HEK293 (cell line): ENCODE measurements at regions not wholly inside any gene's neighbourhood (a gene's known extent, or its start where the extent isn't known, plus 50 kb on each side); places are given as distances from the start of the nearest gene placed in this dataset.

Experiments
- CTCF ChIA-PET: fragments of 350-600 bp; formaldehyde crosslinking; extraction: SDS; loops from one replicate; lab custom pipeline; 2021; ENCODE audit warnings: antibody characterized with exemption; lab: Yijun Ruan, JAX
- POLR2A ChIA-PET: fragments of 300-600 bp; formaldehyde crosslinking; extraction: SDS; loops from one replicate; lab custom pipeline; 2020; ENCODE audit warnings: antibody characterized with exemption, inconsistent platforms; lab: Yijun Ruan, JAX
- H3K27ac ChIP-seq: fragments of 200-500 bp; sonication (Bioruptor generic); 2 replicates; pipeline ENCODE4 v1.5.1; 2014; ENCODE audit warnings: low read depth, low read length, control low read depth, inconsistent platforms; ENCODE audit errors: extremely low read depth
- H3K36me3 ChIP-seq, 2 experiments: fragments of 200-500 bp in 1 of 2; sonication (Bioruptor generic) in 1 of 2; 1 replicate in 1 of 2; 2 replicates in 1 of 2; pipeline ENCODE4 v1.5.1; 2014 to 2017; ENCODE audit warnings: inconsistent platforms in 2 of 2, low read length in 2 of 2; ENCODE audit not compliant: control insufficient read depth in 2 of 2, insufficient read depth in 1 of 2
- H3K4me1 ChIP-seq: fragments of 200-500 bp; sonication (Bioruptor generic); 2 replicates; pipeline ENCODE4 v1.5.1; 2014; ENCODE audit warnings: mild to moderate bottlenecking, low read length, inconsistent platforms; ENCODE audit not compliant: control insufficient read depth, insufficient read depth
- H3K4me3 ChIP-seq: 2 replicates; pipeline ENCODE4 v1.5.1; 2011; ENCODE audit warnings: low read depth, mild to moderate bottlenecking, control low read depth, low read length, moderate library complexity
- H3K9me3 ChIP-seq: fragments of 200-500 bp; sonication (Bioruptor generic); 2 replicates; pipeline ENCODE4 v1.5.1; 2014; ENCODE audit warnings: low read depth, low read length, inconsistent platforms; ENCODE audit not compliant: control insufficient read depth, insufficient read depth
- KLF10 ChIP-seq: fragments of 450-650 bp; IDR thresholded peaks from 2 replicates; pipeline ENCODE4 v1.5.1; 2018; ENCODE audit warnings: missing biosample characterization, mild to moderate bottlenecking, missing genetic modification characterization
- KLF9 ChIP-seq: fragments of 450-650 bp; formaldehyde crosslinking; IDR thresholded peaks from 2 replicates; pipeline ENCODE4 v1.5.1; 2016; ENCODE audit warnings: missing biosample characterization, missing genetic modification characterization, low read depth
- PRDM2 ChIP-seq: fragments of 450-650 bp; formaldehyde crosslinking; IDR thresholded peaks from 2 replicates; pipeline ENCODE4 v1.5.1; 2016; ENCODE audit warnings: missing biosample characterization, missing genetic modification characterization, borderline replicate concordance
- REST ChIP-seq: fragments of 450-650 bp; formaldehyde crosslinking; IDR thresholded peaks from 2 replicates; pipeline ENCODE4 v1.5.1; 2016; ENCODE audit warnings: missing biosample characterization, missing genetic modification characterization
- SETDB1 ChIP-seq: IDR thresholded peaks from one replicate; pipeline ENCODE4 v1.6.1; 2017; ENCODE audit warnings: mild to moderate bottlenecking, low read length, moderate library complexity, mixed read lengths; ENCODE audit not compliant: insufficient read length
- TCF7L2 ChIP-seq: IDR thresholded peaks from 2 replicates; pipeline ENCODE4 v1.6.1; 2011; ENCODE audit warnings: low read depth, mild to moderate bottlenecking, inconsistent platforms, low read length, moderate library complexity, borderline replicate concordance
- WT1 ChIP-seq: fragments of 450-650 bp; formaldehyde crosslinking; IDR thresholded peaks from 2 replicates; pipeline ENCODE4 v1.5.1; 2016; ENCODE audit warnings: missing biosample characterization, missing genetic modification characterization
- ZBTB10 ChIP-seq: fragments of 450-650 bp; formaldehyde crosslinking; IDR thresholded peaks from 2 replicates; pipeline ENCODE4 v1.5.1; 2016; ENCODE audit warnings: missing biosample characterization, missing genetic modification characterization
- ZBTB17 ChIP-seq: fragments of 450-650 bp; formaldehyde crosslinking; IDR thresholded peaks from 2 replicates; pipeline ENCODE4 v1.5.1; 2016; ENCODE audit warnings: missing biosample characterization, missing genetic modification characterization
- ZFP41 ChIP-seq: fragments of 450-650 bp; formaldehyde crosslinking; IDR thresholded peaks from 2 replicates; pipeline ENCODE4 v1.5.1; 2016; ENCODE audit warnings: missing biosample characterization, missing genetic modification characterization, borderline replicate concordance
- ZNF157 ChIP-seq: fragments of 450-650 bp; formaldehyde crosslinking; IDR thresholded peaks from 2 replicates; pipeline ENCODE4 v1.5.1; 2016; ENCODE audit warnings: missing biosample characterization, missing genetic modification characterization
- ZNF174 ChIP-seq: fragments of 450-650 bp; formaldehyde crosslinking; IDR thresholded peaks from 2 replicates; pipeline ENCODE4 v1.5.0; 2017; ENCODE audit warnings: missing biosample characterization, mild to moderate bottlenecking, missing genetic modification characterization
- ZNF2 ChIP-seq: fragments of 450-650 bp; formaldehyde crosslinking; IDR thresholded peaks from 2 replicates; pipeline ENCODE4 v1.5.1; 2016; ENCODE audit warnings: missing biosample characterization, missing genetic modification characterization
- ZNF311 ChIP-seq: fragments of 450-650 bp; formaldehyde crosslinking; IDR thresholded peaks from 2 replicates; pipeline ENCODE4 v1.5.1; 2017; ENCODE audit warnings: missing biosample characterization, missing genetic modification characterization, borderline replicate concordance
- ZNF37A ChIP-seq: fragments of 450-650 bp; IDR thresholded peaks from 2 replicates; pipeline ENCODE4 v1.5.1; 2018; ENCODE audit warnings: missing biosample characterization, missing genetic modification characterization
- ZNF48 ChIP-seq: fragments of 450-650 bp; formaldehyde crosslinking; IDR thresholded peaks from 2 replicates; pipeline ENCODE4 v1.5.1; 2016; ENCODE audit warnings: missing biosample characterization, missing genetic modification characterization
- ZNF548 ChIP-seq: fragments of 450-650 bp; formaldehyde crosslinking; IDR thresholded peaks from 2 replicates; pipeline ENCODE4 v1.5.1; 2016; ENCODE audit warnings: missing biosample characterization, missing genetic modification characterization
- ZNF585B ChIP-seq: fragments of 450-650 bp; formaldehyde crosslinking; IDR thresholded peaks from 2 replicates; pipeline ENCODE4 v1.5.1; 2016; ENCODE audit warnings: missing biosample characterization, missing genetic modification characterization
- ZNF621 ChIP-seq: fragments of 450-650 bp; formaldehyde crosslinking; IDR thresholded peaks from 2 replicates; pipeline ENCODE4 v1.5.1; 2017; ENCODE audit warnings: missing biosample characterization, missing genetic modification characterization
- ZNF626 ChIP-seq: fragments of 450-650 bp; sonication (Bioruptor Pico); formaldehyde crosslinking; IDR thresholded peaks from 2 replicates; pipeline ENCODE4 v1.5.1; 2018; ENCODE audit warnings: missing biosample characterization, missing genetic modification characterization, inconsistent platforms
- ZNF664 ChIP-seq: fragments of 450-650 bp; formaldehyde crosslinking; IDR thresholded peaks from 2 replicates; pipeline ENCODE4 v1.5.1; 2016; ENCODE audit warnings: missing biosample characterization, missing genetic modification characterization
- ZNF76 ChIP-seq: fragments of 450-650 bp; formaldehyde crosslinking; IDR thresholded peaks from 2 replicates; pipeline ENCODE4; 2016; ENCODE audit warnings: low read depth, missing biosample characterization, missing genetic modification characterization, borderline replicate concordance

GRCh38 chrX:69232945-69233344 is 67.7 kb upstream of the PJA1 start:
- POLR2A ChIA-PET, result no interaction called here
- TF ChIP-seq ZNF37A (tag by site-specific recombination) (no peak), ZNF626 (tag by site-specific recombination) (no peak), ZNF548 (no peak), ZNF585B (tag by site-specific recombination) (no peak), ZNF664 (tag by site-specific recombination) (peak; percentile 81)
- no peaks in the 10 kb centered on the region for H3K36me3 ChIP-seq
- no peak overlapping the region for H3K27ac ChIP-seq
- no peaks in the 10 kb centered on the region; the same call in none of the 2 replicates for H3K9me3 ChIP-seq
- H3K4me3 ChIP-seq, result no peak overlapping the region
- H3K4me1 ChIP-seq, result no peaks in the 10 kb centered on the region
- CTCF ChIA-PET, result interaction anchor here (0.6 to 4.3 kb wide), 3 partner anchors 11 to 411 kb away, joined by 3 to 34 read pairs (median 6); no protein-coding TSS in a partner anchor

GRCh38 chrX:69231903-69232302 is 66.7 kb upstream of the PJA1 start:
- Histone ChIP-seq H3K36me3 (no peaks in the 10 kb centered on the region), H3K4me1 (no peaks in the 10 kb centered on the region), H3K4me3 (no peak overlapping the region), H3K9me3 (no peaks in the 10 kb centered on the region; the same call in 1 of the 2 replicates), H3K27ac (no peak overlapping the region)
- ChIA-PET POLR2A (interaction anchor here (1.6 kb wide), 1 partner anchor 403 kb away, joined by 3 read pairs; the partner anchor contains the start of gene EFNB1), CTCF (interaction anchor here (1.2 to 4.3 kb wide), 4 partner anchors 10 to 404 kb away, joined by 3 to 34 read pairs (median 4); no protein-coding TSS in a partner anchor)
- TF ChIP-seq ZNF157 (tag by site-specific recombination) (no peak), ZNF76 (tag by site-specific recombination) (no peak), TCF7L2 (no peak), WT1 (tag by site-specific recombination) (no peak), ZBTB10 (tag by site-specific recombination) (no peak), SETDB1 (no peak), ZNF48 (tag by site-specific recombination) (no peak), REST (tag by site-specific recombination) (no peak), ZNF2 (tag by site-specific recombination) (no peak), ZNF174 (tag by site-specific recombination) (no peak), ZBTB17 (tag by site-specific recombination) (no peak), PRDM2 (tag by site-specific recombination) (no peak), ZNF621 (no peak), ZNF311 (tag by site-specific recombination) (no peak), KLF10 (tag by site-specific recombination) (no peak), ZFP41 (tag by site-specific recombination) (no peak), KLF9 (tag by site-specific recombination) (no peak)
